DND-41 (cell line): ENCODE measurements at regions not wholly inside any gene's neighbourhood (a gene's known extent, or its start where the extent isn't known, plus 50 kb on each side); places are given as distances from the start of the nearest gene placed in this dataset.

Experiments
- EZH2 ChIP-seq: IDR thresholded peaks from 3 replicates; pipeline ENCODE4 v1.6.1; 2012; ENCODE audit warnings: borderline replicate concordance, low read depth, mild to moderate bottlenecking, moderate library complexity, low read length, inconsistent platforms; ENCODE audit not compliant: severe bottlenecking
- TF ChIP-seq, protein P1 (sequence below): IDR thresholded peaks from 2 replicates; pipeline ENCODE4 v1.5.1; 2012; ENCODE audit warnings: borderline replicate concordance, low read length, moderate library complexity, mild to moderate bottlenecking; ENCODE audit not compliant: poor library complexity, severe bottlenecking; ENCODE audit errors: extremely low read depth

DNA sequence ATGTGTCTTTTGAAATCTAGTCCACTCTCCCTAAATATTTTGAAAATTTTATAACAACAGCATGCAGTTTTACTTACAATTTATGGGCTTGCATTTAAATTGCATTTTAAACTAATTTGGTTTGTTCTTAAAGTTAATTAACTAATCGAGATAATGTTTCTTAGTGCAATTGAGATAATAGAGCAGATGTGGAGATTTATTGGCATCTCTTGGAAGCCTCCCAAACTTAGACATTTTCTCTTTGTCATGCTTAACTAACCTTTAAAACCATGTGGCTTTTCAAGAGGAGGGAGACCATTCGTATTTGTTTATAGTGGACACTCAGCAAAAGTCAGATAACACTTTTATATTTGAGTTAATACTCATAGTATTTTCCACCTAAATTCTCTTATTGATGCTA, 887.0 kb upstream of the CELF2 start:
- TF ChIP-seq EZH2: no peak
- TF ChIP-seq, protein P1, sequence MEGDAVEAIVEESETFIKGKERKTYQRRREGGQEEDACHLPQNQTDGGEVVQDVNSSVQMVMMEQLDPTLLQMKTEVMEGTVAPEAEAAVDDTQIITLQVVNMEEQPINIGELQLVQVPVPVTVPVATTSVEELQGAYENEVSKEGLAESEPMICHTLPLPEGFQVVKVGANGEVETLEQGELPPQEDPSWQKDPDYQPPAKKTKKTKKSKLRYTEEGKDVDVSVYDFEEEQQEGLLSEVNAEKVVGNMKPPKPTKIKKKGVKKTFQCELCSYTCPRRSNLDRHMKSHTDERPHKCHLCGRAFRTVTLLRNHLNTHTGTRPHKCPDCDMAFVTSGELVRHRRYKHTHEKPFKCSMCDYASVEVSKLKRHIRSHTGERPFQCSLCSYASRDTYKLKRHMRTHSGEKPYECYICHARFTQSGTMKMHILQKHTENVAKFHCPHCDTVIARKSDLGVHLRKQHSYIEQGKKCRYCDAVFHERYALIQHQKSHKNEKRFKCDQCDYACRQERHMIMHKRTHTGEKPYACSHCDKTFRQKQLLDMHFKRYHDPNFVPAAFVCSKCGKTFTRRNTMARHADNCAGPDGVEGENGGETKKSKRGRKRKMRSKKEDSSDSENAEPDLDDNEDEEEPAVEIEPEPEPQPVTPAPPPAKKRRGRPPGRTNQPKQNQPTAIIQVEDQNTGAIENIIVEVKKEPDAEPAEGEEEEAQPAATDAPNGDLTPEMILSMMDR: no peak
